KMS-11 (cell line): ENCODE measurements at regions not wholly inside any gene's neighbourhood (a gene's known extent, or its start where the extent isn't known, plus 50 kb on each side); places are given as distances from the start of the nearest gene placed in this dataset.

Experiments
- H2AFZ ChIP-seq: fragments of 200-600 bp; sonication (generic); 2 replicates; pipeline ENCODE4 v1.6.1; 2016; ENCODE audit warnings: antibody characterized with exemption, mixed run types, low read depth
- H3K27ac ChIP-seq: fragments of 200-600 bp; sonication (generic); 2 replicates; pipeline ENCODE4 v1.6.1; 2016; ENCODE audit warnings: mild to moderate bottlenecking, mixed run types
- H3K27me3 ChIP-seq: fragments of 200-600 bp; sonication (generic); 2 replicates; pipeline ENCODE4 v1.6.1; 2017; ENCODE audit warnings: mild to moderate bottlenecking, low read depth, mixed run types, moderate library complexity; ENCODE audit not compliant: insufficient read depth
- H3K36me3 ChIP-seq: fragments of 200-600 bp; sonication (generic); 2 replicates; pipeline ENCODE4 v1.6.1; 2017; ENCODE audit warnings: mild to moderate bottlenecking, mixed run types; ENCODE audit not compliant: insufficient read depth
- H3K4me1 ChIP-seq: fragments of 200-600 bp; sonication (generic); 2 replicates; pipeline ENCODE4 v1.6.1; 2016; ENCODE audit warnings: mild to moderate bottlenecking, low read depth, mixed run types; ENCODE audit not compliant: poor library complexity, severe bottlenecking
- H3K4me2 ChIP-seq: fragments of 200-600 bp; sonication (generic); 2 replicates; pipeline ENCODE4 v1.7.0; 2016; ENCODE audit warnings: mild to moderate bottlenecking, mixed run types
- H3K4me3 ChIP-seq: fragments of 200-600 bp; sonication (generic); IDR thresholded peaks from 2 replicates; pipeline ENCODE4 v1.6.1; 2017; ENCODE audit warnings: low read depth, low read length, mixed read lengths; ENCODE audit not compliant: insufficient read depth
- H3K79me2 ChIP-seq: fragments of 200-600 bp; sonication (generic); 2 replicates; pipeline ENCODE4 v1.6.1; 2016; ENCODE audit warnings: low read depth, mixed run types; ENCODE audit not compliant: insufficient read depth
- H3K9ac ChIP-seq: fragments of 200-600 bp; sonication (generic); 2 replicates; pipeline ENCODE4 v1.6.1; 2016; ENCODE audit warnings: mild to moderate bottlenecking, mixed run types
- H4K20me1 ChIP-seq: fragments of 200-600 bp; sonication (generic); 2 replicates; pipeline ENCODE4 v1.6.1; 2016; ENCODE audit warnings: mild to moderate bottlenecking, mixed run types; ENCODE audit not compliant: insufficient read depth
- CTCF ChIP-seq: fragments of 200-600 bp; sonication (generic); conservative IDR thresholded peaks from 2 replicates; pipeline ENCODE4 v1.6.1; 2017; ENCODE audit warnings: low read depth, mild to moderate bottlenecking, antibody characterized with exemption, low read length, moderate library complexity, mixed read lengths

GRCh38 chr1:163661391-163661790 is 339.6 kb downstream of the NUF2 start:
- Histone ChIP-seq H2AFZ (no peak overlapping the region), H3K9ac (no peak overlapping the region), H3K4me1 (no peaks in the 10 kb centered on the region), H3K4me2 (no peak overlapping the region), H3K27ac (no peak overlapping the region), H4K20me1 (no peaks in the 10 kb centered on the region), H3K36me3 (no peaks in the 10 kb centered on the region), H3K27me3 (no peaks in the 10 kb centered on the region), H3K4me3 (no peak overlapping the region), H3K79me2 (no peaks in the 10 kb centered on the region)
- TF ChIP-seq CTCF: no peak

GRCh38 chr1:163664671-163665335 is 343.0 kb downstream of the NUF2 start:
- H4K20me1 ChIP-seq: no peaks in the 10 kb centered on the region
- H3K4me1 ChIP-seq: no peaks in the 10 kb centered on the region
- no peak overlapping the region for H3K9ac ChIP-seq
- H3K79me2 ChIP-seq: no peaks in the 10 kb centered on the region
- no peaks in the 10 kb centered on the region for H3K27me3 ChIP-seq
- H3K27ac ChIP-seq: no peak overlapping the region
- no peaks in the 10 kb centered on the region for H3K36me3 ChIP-seq
- no peak overlapping the region for H2AFZ ChIP-seq
- TF ChIP-seq CTCF: no peak
- H3K4me3 ChIP-seq: no peak overlapping the region
- H3K4me2 ChIP-seq: no peak overlapping the region

GRCh38 chr1:163668472-163668871 is 346.7 kb downstream of the NUF2 start:
- H2AFZ ChIP-seq: no peak overlapping the region
- no peak for TF ChIP-seq CTCF
- no peaks in the 10 kb centered on the region for H3K4me1 ChIP-seq
- H4K20me1 ChIP-seq: no peaks in the 10 kb centered on the region
- no peak overlapping the region for H3K27ac ChIP-seq
- H3K27me3 ChIP-seq: no peaks in the 10 kb centered on the region
- no peaks in the 10 kb centered on the region for H3K79me2 ChIP-seq
- H3K4me3 ChIP-seq: no peak overlapping the region
- H3K4me2 ChIP-seq: no peak overlapping the region
- H3K9ac ChIP-seq: no peak overlapping the region
- no peaks in the 10 kb centered on the region for H3K36me3 ChIP-seq

- Histone ChIP-seq H3K27ac (no peak overlapping the region), H2AFZ (no peak overlapping the region), H3K27me3 (no peaks in the 10 kb centered on the region)
Measured at GRCh38 chr1:163670989-163671757, 349.4 kb downstream of the NUF2 start.

More at GRCh38 chr1:163670989-163671757, 349.4 kb downstream of the NUF2 start:
- no peaks in the 10 kb centered on the region for H3K79me2 ChIP-seq
- no peak for TF ChIP-seq CTCF
- no peak overlapping the region for H3K9ac ChIP-seq
- no peaks in the 10 kb centered on the region for H4K20me1 ChIP-seq
- H3K4me3 ChIP-seq: no peak overlapping the region
- no peaks in the 10 kb centered on the region for H3K36me3 ChIP-seq
- no peak overlapping the region for H3K4me2 ChIP-seq
- H3K4me1 ChIP-seq: no peaks in the 10 kb centered on the region
